Breast epithelium (tissue), 3 donors: ENCODE measurements at regions not wholly inside any gene's neighbourhood (a gene's known extent, or its start where the extent isn't known, plus 50 kb on each side); places are given as distances from the start of the nearest gene placed in this dataset.

Experiments
- POLR2AphosphoS5 ChIP-seq, 3 donors: sonication (generic); formaldehyde crosslinking; IDR thresholded peaks; one replicate each; pipeline ENCODE4 v1.6.1; 2017; ENCODE audit warnings: antibody characterized with exemption in 3 of 3
- TF ChIP-seq, protein P1 (sequence below), 3 donors: fragments of 450-650 bp; IDR thresholded peaks; one replicate each; pipeline ENCODE4 v1.5.1; 2016 to 2017; ENCODE audit warnings: antibody characterized with exemption in 3 of 3, mild to moderate bottlenecking in 3 of 3, moderate library complexity in 3 of 3

DNA sequence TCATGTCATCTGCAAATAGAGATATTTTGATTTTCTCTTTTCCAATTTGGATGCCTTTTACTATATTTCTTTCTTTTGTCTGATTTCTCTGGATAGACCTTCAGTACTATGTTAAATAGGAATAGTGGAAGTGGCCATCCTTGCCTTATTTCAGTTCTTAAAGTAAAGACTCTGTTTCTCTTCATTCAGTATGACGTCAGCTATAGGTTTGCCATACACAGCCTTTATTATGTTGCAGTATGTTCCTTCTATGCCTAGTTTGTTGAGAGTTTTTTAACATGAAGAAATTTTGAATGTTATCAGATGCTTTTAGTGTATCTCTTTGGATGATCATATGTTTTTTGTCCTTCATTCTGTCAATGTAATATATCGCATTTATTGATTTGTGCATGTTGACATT lies 566.7 kb upstream of the ROBO1 start:
- TF ChIP-seq POLR2AphosphoS5 (IDR thresholded peaks at IDR 0.05): no peak
- TF ChIP-seq, protein P1, sequence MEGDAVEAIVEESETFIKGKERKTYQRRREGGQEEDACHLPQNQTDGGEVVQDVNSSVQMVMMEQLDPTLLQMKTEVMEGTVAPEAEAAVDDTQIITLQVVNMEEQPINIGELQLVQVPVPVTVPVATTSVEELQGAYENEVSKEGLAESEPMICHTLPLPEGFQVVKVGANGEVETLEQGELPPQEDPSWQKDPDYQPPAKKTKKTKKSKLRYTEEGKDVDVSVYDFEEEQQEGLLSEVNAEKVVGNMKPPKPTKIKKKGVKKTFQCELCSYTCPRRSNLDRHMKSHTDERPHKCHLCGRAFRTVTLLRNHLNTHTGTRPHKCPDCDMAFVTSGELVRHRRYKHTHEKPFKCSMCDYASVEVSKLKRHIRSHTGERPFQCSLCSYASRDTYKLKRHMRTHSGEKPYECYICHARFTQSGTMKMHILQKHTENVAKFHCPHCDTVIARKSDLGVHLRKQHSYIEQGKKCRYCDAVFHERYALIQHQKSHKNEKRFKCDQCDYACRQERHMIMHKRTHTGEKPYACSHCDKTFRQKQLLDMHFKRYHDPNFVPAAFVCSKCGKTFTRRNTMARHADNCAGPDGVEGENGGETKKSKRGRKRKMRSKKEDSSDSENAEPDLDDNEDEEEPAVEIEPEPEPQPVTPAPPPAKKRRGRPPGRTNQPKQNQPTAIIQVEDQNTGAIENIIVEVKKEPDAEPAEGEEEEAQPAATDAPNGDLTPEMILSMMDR (IDR thresholded peaks at IDR 0.05): no peak
